Gastrocnemius medialis (tissue), 4 donors: ENCODE measurements at regions not wholly inside any gene's neighbourhood (a gene's known extent, or its start where the extent isn't known, plus 50 kb on each side); places are given as distances from the start of the nearest gene placed in this dataset.

Source experiments
- POLR2A ChIP-seq, 2 donors: fragments of 450-650 bp; IDR thresholded peaks; one replicate each; pipeline ENCODE4 v1.6.1; 2017; ENCODE audit warnings: antibody characterized with exemption in 2 of 2, mild to moderate bottlenecking in 2 of 2, moderate library complexity in 2 of 2
- TF ChIP-seq, protein P1 (sequence below), 5 experiments: fragments of 450-650 bp in 3 of 5; fragments of 200-600 bp in 2 of 5; sonication (generic) in 2 of 5; IDR thresholded peaks in 4 of 5; conservative IDR thresholded peaks in 1 of 5; 1 replicate in 4 of 5; 2 replicates in 1 of 5; pipeline ENCODE4 v1.5.1; 2016 to 2019; ENCODE audit warnings: antibody characterized with exemption in 5 of 5, mild to moderate bottlenecking in 3 of 5, moderate library complexity in 3 of 5

DNA sequence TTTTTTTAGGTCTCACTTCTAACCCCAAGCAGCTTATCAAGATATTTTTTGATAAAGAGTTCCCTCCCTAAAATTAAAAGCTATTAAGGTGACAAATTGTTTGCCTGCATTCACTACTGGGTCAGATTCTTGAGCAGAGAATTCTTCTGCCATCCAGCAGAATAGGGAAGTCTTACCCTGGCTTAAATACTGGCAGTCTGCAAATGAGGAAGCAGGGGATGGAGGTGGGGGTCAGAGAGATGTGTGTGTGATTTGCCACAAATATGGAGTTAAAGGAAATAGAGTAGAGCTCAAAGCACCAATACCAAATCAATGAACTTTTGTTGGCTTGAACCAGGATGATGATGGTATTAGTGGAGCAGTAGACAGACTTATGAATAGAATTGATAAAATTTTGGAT is 122.2 kb downstream of the ANXA5 start:
- TF ChIP-seq, protein P1, sequence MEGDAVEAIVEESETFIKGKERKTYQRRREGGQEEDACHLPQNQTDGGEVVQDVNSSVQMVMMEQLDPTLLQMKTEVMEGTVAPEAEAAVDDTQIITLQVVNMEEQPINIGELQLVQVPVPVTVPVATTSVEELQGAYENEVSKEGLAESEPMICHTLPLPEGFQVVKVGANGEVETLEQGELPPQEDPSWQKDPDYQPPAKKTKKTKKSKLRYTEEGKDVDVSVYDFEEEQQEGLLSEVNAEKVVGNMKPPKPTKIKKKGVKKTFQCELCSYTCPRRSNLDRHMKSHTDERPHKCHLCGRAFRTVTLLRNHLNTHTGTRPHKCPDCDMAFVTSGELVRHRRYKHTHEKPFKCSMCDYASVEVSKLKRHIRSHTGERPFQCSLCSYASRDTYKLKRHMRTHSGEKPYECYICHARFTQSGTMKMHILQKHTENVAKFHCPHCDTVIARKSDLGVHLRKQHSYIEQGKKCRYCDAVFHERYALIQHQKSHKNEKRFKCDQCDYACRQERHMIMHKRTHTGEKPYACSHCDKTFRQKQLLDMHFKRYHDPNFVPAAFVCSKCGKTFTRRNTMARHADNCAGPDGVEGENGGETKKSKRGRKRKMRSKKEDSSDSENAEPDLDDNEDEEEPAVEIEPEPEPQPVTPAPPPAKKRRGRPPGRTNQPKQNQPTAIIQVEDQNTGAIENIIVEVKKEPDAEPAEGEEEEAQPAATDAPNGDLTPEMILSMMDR (IDR thresholded peaks at IDR 0.05 in 4 of 5, conservative IDR thresholded peaks at IDR 0.05 in 1 of 5): no peak
- TF ChIP-seq POLR2A (IDR thresholded peaks at IDR 0.05): no peak
